ENCODE measurements at regions not wholly inside any gene's neighbourhood (a gene's known extent, or its start where the extent isn't known, plus 50 kb on each side); places are given as distances from the start of the nearest gene placed in this dataset.

DNA sequence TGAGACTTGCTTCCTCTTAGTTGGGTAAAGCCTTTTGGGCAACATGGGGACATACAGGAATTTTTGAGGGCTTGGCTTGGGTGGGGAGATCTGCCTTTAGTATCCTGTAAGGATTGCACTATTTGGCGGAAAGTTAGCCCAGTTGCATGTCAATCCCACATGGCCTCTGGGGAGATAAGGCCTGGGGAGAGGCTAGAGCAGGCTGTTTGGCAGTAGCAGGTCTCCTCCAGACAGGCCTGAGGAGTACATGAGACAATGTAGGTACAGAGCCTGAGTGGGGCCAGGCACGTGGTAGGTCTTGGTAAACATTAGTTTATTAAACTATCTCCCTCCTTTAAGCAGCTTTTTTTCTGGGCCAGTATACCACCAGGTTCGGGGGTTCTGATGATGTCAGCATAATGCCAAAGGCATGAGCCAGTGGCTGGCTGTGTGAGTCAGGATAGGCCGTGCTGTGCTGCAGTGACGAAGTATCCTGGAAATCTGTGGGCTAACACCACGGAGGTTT is 147.9 kb downstream of the VEGFA start:
- WGBS (ENCODE audit: insufficient coverage, insufficient replicate concordance, low lambda C conversion rate, missing lambda C conversion rate), result 44% methylated on average over 6 of the region's 6 CpGs
- Histone ChIP-seq H3K79me2 (ENCODE audit: control insufficient read depth, insufficient read depth, low read length) (no peaks in the 10 kb centered on the region), H4K20me1 (ENCODE audit: control insufficient read depth, insufficient read depth) (no peaks in the 10 kb centered on the region), H3K27ac (ENCODE audit: control insufficient read depth, insufficient read depth) (no peak overlapping the region), H3K4me3 (no peak overlapping the region), H3K9me3 (replicated peaks; ENCODE audit: control insufficient read depth, insufficient read depth, low read length) (no peaks in the 10 kb centered on the region), H3K4me2 (ENCODE audit: control insufficient read depth, insufficient read depth) (no peak overlapping the region), H3K27me3 (replicated peaks in 1 of 2; ENCODE audit: control insufficient read depth in 2 of 2, insufficient read depth in 2 of 2, low read length in 1 of 2) (no peaks in the 10 kb centered on the region), H3K9ac (ENCODE audit: control insufficient read depth, insufficient read depth, low read length) (no peak overlapping the region), H3K36me3 (ENCODE audit: control insufficient read depth in 2 of 2, insufficient read depth in 2 of 2, low read length in 1 of 2) (no peaks in the 10 kb centered on the region), H3K4me1 (ENCODE audit: control insufficient read depth, insufficient read depth, low read length) (no peaks in the 10 kb centered on the region), H2AFZ (ENCODE audit: control insufficient read depth, low read depth, low read length) (no peak overlapping the region)
- BruUV-seq (replicated peaks), result no TSS peak
- DNase-seq (ENCODE audit: low read depth, low spot score) (no peak), FAIRE-seq (no peak), ATAC-seq (no peak)
- ChIA-PET SMC1A (ENCODE audit: uncharacterized antibody, unreplicated experiment) (interaction anchor here (1.0 kb wide), 1 partner anchor 51 kb away, joined by 3 read pairs; no protein-coding TSS in a partner anchor), CTCF (no interaction called here), RAD21 (ENCODE audit: unreplicated experiment) (no interaction called here), POLR2A (no interaction called here)
- intact Hi-C loops (cut with micrococcal nuclease; ENCODE audit: unreplicated experiment), result no loop called here
- TF ChIP-seq RBBP5 (conservative IDR thresholded peaks at IDR 0.05) (no peak), SPI1 (IDR thresholded peaks at IDR 0.05; ENCODE audit: borderline replicate concordance, insufficient read depth, low read depth, low read length) (no peak)
- in situ Hi-C loops (cut with MboI), result no loop called here

DNA sequence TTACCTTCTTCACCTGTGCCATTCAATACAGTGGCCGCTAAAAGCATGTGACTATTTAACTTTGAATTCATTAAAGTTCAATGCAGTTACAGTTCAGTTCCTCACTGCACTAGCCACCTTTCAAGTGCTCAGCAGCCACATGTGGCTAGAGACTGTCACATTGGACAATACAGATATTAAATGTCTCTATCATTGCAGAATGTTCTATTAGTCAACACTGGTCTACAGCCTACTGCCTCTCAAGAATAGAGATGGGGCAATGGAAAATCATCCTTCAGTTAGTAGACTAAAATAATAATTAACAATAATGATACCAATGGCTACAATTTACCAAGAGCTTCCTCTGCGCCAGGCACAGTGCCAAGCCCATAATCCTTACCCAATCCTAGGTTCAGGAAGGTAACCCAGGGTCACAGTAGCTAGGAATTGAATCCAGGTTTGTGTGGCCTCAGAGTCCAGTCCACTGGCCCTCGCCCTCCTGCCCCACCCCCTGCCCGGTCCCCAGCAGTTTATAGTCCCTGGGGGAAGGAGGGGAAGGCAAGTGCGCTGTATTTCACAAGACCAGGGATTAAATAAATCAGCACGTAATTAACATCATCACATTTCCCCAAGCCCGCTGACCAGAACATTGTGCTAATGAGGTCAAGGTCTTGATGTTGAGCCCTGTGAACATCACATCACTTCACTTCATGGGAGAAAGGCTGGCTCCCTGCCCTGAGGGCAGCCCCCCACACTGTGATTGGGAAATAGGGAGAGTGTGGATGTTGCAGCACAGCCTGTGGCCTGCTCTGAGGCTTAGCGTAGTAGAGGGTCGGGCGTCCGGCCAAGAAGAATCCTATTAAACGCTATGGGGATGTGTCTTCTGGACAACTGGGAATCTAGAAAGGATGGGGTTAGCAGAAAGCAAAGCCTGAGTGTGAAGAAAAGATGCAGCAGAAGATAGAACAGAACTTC is 147.2 kb downstream of the VEGFA start:
- Histone ChIP-seq H3K4me2 (ENCODE audit: control insufficient read depth, insufficient read depth) (no peak overlapping the region), H3K36me3 (ENCODE audit: control insufficient read depth in 2 of 2, insufficient read depth in 2 of 2, low read length in 1 of 2) (no peaks in the 10 kb centered on the region), H4K20me1 (ENCODE audit: control insufficient read depth, insufficient read depth) (no peaks in the 10 kb centered on the region), H3K4me1 (ENCODE audit: control insufficient read depth, insufficient read depth, low read length) (no peaks in the 10 kb centered on the region), H3K79me2 (ENCODE audit: control insufficient read depth, insufficient read depth, low read length) (no peaks in the 10 kb centered on the region), H3K27me3 (replicated peaks in 1 of 2; ENCODE audit: control insufficient read depth in 2 of 2, insufficient read depth in 2 of 2, low read length in 1 of 2) (no peaks in the 10 kb centered on the region), H2AFZ (ENCODE audit: control insufficient read depth, low read depth, low read length) (no peak overlapping the region), H3K4me3 (no peak overlapping the region), H3K9ac (ENCODE audit: control insufficient read depth, insufficient read depth, low read length) (no peak overlapping the region), H3K9me3 (replicated peaks; ENCODE audit: control insufficient read depth, insufficient read depth, low read length) (no peaks in the 10 kb centered on the region), H3K27ac (ENCODE audit: control insufficient read depth, insufficient read depth) (no peak overlapping the region)
- FAIRE-seq (no peak), ATAC-seq (no peak), DNase-seq (ENCODE audit: low read depth, low spot score) (no peak)
- no TSS peak for BruUV-seq (replicated peaks)
- ChIA-PET RAD21 (ENCODE audit: unreplicated experiment) (no interaction called here), POLR2A (interaction anchor here (1.7 kb wide), 1 partner anchor 9 kb away, joined by 4 read pairs; no protein-coding TSS in a partner anchor), CTCF (interaction anchor here (1.8 kb wide), 1 partner anchor 9 kb away, joined by 3 read pairs; no protein-coding TSS in a partner anchor), SMC1A (ENCODE audit: uncharacterized antibody, unreplicated experiment) (no interaction called here)
- WGBS (ENCODE audit: insufficient coverage, insufficient replicate concordance, low lambda C conversion rate, missing lambda C conversion rate), result 44% methylated on average over 12 of the region's 12 CpGs
- intact Hi-C loops (cut with micrococcal nuclease; ENCODE audit: unreplicated experiment) (no loop called here), in situ Hi-C loops (cut with MboI) (no loop called here)
- TF ChIP-seq, protein P1, sequence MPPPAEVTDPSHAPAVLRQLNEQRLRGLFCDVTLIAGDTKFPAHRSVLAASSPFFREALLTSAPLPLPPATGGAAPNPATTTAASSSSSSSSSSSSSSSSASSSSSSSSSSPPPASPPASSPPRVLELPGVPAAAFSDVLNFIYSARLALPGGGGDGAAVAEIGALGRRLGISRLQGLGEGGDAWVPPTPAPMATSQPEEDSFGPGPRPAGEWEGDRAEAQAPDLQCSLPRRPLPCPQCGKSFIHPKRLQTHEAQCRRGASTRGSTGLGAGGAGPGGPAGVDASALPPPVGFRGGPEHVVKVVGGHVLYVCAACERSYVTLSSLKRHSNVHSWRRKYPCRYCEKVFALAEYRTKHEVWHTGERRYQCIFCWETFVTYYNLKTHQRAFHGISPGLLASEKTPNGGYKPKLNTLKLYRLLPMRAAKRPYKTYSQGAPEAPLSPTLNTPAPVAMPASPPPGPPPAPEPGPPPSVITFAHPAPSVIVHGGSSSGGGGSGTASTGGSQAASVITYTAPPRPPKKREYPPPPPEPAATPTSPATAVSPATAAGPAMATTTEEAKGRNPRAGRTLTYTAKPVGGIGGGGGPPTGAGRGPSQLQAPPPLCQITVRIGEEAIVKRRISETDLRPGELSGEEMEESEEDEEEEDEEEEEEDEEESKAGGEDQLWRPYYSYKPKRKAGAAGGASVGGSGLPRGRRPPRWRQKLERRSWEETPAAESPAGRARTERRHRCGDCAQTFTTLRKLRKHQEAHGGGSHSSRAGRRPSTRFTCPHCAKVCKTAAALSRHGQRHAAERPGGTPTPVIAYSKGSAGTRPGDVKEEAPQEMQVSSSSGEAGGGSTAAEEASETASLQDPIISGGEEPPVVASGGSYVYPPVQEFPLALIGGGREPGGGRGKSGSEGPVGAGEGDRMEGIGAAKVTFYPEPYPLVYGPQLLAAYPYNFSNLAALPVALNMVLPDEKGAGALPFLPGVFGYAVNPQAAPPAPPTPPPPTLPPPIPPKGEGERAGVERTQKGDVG (CRISPR knock-in tag; IDR thresholded peaks at IDR 0.05), result no peak
- no peak for TF ChIP-seq CHD1 (IDR thresholded peaks at IDR 0.05; ENCODE audit: low read depth, low read length)
- no peak for TF ChIP-seq ZNF384 (IDR thresholded peaks at IDR 0.05; ENCODE audit: borderline replicate concordance, low read depth, low read length)
- TF ChIP-seq POLR2A (IDR thresholded peaks at IDR 0.05; ENCODE audit: low read depth, low read length), result no peak
- TF ChIP-seq SUZ12 (IDR thresholded peaks at IDR 0.05; ENCODE audit: unreplicated experiment), result no peak
- TF ChIP-seq MEF2A (IDR thresholded peaks at IDR 0.05; ENCODE audit: insufficient read depth, low read depth, low read length), result no peak
- no peak for TF ChIP-seq CBFB (IDR thresholded peaks at IDR 0.05; ENCODE audit: low read depth)
- TF ChIP-seq, protein P2, sequence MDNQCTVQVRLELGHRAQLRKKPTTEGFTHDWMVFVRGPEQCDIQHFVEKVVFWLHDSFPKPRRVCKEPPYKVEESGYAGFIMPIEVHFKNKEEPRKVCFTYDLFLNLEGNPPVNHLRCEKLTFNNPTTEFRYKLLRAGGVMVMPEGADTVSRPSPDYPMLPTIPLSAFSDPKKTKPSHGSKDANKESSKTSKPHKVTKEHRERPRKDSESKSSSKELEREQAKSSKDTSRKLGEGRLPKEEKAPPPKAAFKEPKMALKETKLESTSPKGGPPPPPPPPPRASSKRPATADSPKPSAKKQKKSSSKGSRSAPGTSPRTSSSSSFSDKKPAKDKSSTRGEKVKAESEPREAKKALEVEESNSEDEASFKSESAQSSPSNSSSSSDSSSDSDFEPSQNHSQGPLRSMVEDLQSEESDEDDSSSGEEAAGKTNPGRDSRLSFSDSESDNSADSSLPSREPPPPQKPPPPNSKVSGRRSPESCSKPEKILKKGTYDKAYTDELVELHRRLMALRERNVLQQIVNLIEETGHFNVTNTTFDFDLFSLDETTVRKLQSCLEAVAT (IDR thresholded peaks at IDR 0.05), result no peak
- TF ChIP-seq TCF3 (IDR thresholded peaks at IDR 0.05; ENCODE audit: borderline replicate concordance, insufficient read depth, low read depth, low read length), result no peak
- no peak for TF ChIP-seq NFYB (IDR thresholded peaks at IDR 0.05; ENCODE audit: insufficient read depth, low read depth, low read length)
